Left ventricle myocardium inferior (tissue), 1 donor: ENCODE measurements at regions not wholly inside any gene's neighbourhood (a gene's known extent, or its start where the extent isn't known, plus 50 kb on each side); places are given as distances from the start of the nearest gene placed in this dataset.

Source experiments
- DNase-seq: peaks from one replicate; pipeline ENCODE4 v3.0.0-alpha.2; 2020
- H3K27ac ChIP-seq: fragments of 200-600 bp; replicated peaks from 2 replicates; pipeline ENCODE4 v1.8.0; 2021
- H3K27me3 ChIP-seq: fragments of 200-600 bp; 2 replicates; pipeline ENCODE4 v1.8.0; 2021; ENCODE audit warnings: low read depth
- H3K36me3 ChIP-seq: fragments of 200-600 bp; 2 replicates; pipeline ENCODE4 v1.8.0; 2021
- H3K4me1 ChIP-seq: fragments of 200-600 bp; 2 replicates; pipeline ENCODE4 v1.8.0; 2021
- H3K4me3 ChIP-seq: fragments of 200-600 bp; 2 replicates; pipeline ENCODE4 v1.8.0; 2021; ENCODE audit warnings: mild to moderate bottlenecking, moderate library complexity
- H3K9me3 ChIP-seq: fragments of 200-600 bp; replicated peaks from 2 replicates; pipeline ENCODE4 v1.8.0; 2021
- intact Hi-C: fragments of 100-400 bp; cut with micrococcal nuclease; formaldehyde crosslinking; loops from one replicate; pipeline ENCODE4 v1.11.0; 2022
- TF ChIP-seq, protein P1 (sequence below): fragments of 200-600 bp; IDR thresholded peaks from 2 replicates; pipeline ENCODE4 v1.8.0; 2021; ENCODE audit warnings: antibody characterized with exemption, mild to moderate bottlenecking, borderline replicate concordance
- donor health status: DM: no; HTN: yes; CAD: no; lungs with severe emphysema.

DNA sequence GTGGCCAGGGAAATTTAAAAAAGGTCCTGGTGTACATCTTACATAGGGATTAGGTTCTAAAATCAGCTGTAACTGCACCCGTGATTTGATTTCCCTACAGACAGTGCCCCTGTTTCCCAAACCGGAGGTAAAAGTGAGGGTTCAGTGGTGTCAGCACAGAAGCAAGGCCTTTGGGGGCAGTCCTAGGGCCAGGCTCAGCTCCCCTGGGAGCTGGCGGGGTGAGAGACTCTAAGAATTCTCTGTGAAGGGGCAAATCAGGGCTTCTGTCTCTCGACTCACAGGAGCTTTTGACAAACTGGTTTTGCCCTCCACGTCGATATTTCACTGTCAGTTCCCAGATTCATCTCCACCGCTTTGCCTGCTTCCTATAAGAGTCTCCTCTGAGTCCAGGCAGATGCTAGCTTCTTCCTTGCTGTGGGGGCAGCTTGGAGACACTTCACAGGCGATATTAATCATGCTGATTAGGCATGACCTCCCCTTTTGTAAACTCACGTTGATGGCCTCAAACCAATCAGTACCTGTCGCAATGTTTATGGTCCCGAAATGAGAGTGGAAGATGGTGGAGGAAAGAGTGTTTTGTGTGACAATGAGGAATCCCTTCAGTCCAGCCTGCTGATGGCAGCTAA, 234.2 kb upstream of the TOX3 start:
- TF ChIP-seq, protein P1, sequence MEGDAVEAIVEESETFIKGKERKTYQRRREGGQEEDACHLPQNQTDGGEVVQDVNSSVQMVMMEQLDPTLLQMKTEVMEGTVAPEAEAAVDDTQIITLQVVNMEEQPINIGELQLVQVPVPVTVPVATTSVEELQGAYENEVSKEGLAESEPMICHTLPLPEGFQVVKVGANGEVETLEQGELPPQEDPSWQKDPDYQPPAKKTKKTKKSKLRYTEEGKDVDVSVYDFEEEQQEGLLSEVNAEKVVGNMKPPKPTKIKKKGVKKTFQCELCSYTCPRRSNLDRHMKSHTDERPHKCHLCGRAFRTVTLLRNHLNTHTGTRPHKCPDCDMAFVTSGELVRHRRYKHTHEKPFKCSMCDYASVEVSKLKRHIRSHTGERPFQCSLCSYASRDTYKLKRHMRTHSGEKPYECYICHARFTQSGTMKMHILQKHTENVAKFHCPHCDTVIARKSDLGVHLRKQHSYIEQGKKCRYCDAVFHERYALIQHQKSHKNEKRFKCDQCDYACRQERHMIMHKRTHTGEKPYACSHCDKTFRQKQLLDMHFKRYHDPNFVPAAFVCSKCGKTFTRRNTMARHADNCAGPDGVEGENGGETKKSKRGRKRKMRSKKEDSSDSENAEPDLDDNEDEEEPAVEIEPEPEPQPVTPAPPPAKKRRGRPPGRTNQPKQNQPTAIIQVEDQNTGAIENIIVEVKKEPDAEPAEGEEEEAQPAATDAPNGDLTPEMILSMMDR = no peak
- DNase-seq = no peak
- Histone ChIP-seq H3K27me3 (no peaks in the 10 kb centered on the region), H3K4me1 (no peaks in the 10 kb centered on the region), H3K9me3 (no peaks in the 10 kb centered on the region), H3K4me3 (no peak overlapping the region), H3K27ac (no peak overlapping the region), H3K36me3 (no peaks in the 10 kb centered on the region)
- intact Hi-C loops = no loop called here

DNA sequence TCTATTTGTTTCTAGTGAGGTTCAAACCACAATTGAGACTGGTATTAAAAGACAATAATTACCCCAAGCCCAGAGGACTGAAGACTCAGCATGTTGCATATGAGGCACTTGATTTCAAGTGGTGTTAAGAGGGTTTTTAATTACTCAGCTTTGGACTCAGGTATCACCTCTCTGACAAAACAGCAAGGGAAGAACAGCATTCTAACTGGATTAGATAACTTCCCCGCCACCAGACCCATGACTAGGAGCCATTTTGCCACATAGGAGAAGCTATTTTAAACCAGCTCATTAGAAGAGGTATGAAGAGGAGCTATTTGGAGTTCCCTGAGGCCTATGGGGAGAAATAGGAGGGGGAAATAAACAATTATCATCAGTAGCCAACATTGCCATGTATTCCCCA, 226.1 kb upstream of the TOX3 start:
- DNase-seq = no peak
- Histone ChIP-seq H3K36me3 (no peaks in the 10 kb centered on the region), H3K9me3 (no peaks in the 10 kb centered on the region), H3K4me1 (no peaks in the 10 kb centered on the region), H3K4me3 (no peak overlapping the region), H3K27me3 (no peaks in the 10 kb centered on the region), H3K27ac (no peak overlapping the region)
- TF ChIP-seq, protein P1 = no peak
- intact Hi-C loops = no loop called here

DNA sequence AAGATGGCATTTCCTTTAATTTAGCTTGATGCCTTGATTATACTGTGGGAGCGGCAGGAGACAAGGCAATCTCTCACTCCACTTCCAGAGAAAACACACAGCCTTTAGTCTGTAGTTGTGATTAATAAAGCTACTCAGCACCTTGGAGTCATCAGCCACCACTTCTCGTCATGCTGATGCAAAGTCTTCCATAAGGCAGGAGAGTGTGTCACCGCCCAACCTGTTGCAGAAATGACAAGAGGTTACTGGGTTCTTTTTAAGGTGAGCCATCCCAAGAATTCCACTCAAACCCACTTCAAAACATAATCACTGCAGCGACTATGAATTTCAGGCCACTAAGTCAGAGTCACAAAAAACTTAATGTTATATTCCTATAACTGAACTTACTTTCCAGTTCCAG, 223.9 kb upstream of the TOX3 start:
- no peak for DNase-seq
- no peaks in the 10 kb centered on the region for H3K9me3 ChIP-seq
- intact Hi-C loops = no loop called here
- H3K36me3 ChIP-seq = no peaks in the 10 kb centered on the region
- H3K27me3 ChIP-seq = peaks cover 7% of the 10 kb centered on the region
- H3K4me3 ChIP-seq = no peak overlapping the region
- H3K27ac ChIP-seq = no peak overlapping the region
- no peaks in the 10 kb centered on the region for H3K4me1 ChIP-seq
- TF ChIP-seq, protein P1 = no peak

DNA sequence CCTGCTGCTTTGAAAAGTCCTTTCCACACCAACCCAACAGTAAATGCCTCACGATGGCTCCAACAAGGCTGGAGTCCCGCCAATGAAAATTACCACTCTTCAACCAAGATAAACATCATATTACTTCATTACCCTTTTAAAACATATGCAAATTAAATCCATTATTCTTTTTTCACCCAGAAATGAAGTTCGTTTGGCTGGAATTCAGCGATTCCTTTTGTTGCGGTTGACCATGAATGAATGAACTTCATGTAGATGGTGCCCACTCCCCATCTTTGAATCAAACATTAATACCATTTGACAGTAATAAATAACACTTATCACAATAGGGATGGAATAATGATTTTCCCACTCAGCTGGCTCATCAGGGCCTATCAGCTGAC, 211.5 kb upstream of the TOX3 start:
- TF ChIP-seq, protein P1 = no peak
- H3K9me3 ChIP-seq = no peaks in the 10 kb centered on the region

DNA sequence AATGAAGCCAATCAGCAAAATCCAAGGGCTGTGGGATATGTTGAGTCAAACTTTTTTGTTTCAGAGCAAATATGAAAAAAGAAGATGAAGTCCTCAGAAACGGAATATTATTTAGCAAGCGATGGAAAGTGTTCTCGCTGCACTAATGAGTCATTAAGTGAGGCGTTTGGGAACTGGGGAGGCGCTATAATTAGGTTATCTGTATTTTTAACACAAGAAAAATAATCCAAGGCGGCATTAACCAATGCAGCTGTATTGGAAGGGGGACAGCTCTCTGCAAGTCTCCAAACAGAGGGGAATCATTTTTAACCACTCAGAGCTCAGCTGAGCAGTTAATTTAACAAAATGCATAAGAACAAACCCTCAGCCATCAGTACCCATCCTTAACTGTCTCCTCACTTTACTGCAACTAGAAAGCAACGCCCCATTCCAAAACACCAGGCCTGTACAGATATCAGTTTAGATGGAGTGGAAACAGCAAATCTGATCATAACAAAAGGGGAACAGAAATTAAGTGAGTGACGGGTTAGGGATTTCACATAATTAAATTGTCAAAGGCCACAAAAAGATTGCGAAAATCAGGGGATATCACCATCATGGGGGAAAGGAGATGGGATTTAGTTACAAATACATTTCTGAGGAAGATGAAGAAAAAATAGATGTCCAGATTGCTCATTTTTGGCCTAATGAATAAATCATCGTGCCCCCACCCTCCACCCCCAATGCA, 211.0 kb upstream of the TOX3 start:
- Histone ChIP-seq H3K9me3 (no peaks in the 10 kb centered on the region), H3K4me1 (no peaks in the 10 kb centered on the region), H3K27me3 (no peaks in the 10 kb centered on the region), H3K4me3 (no peak overlapping the region), H3K36me3 (no peaks in the 10 kb centered on the region), H3K27ac (no peak overlapping the region)
- no peak for DNase-seq
- TF ChIP-seq, protein P1 = no peak
- intact Hi-C loops = no loop called here

More for the DNA sequence above, 211.5 kb upstream of the TOX3 start:
- H3K27ac ChIP-seq = no peak overlapping the region
- no peak for DNase-seq
- H3K4me3 ChIP-seq = no peak overlapping the region
- H3K27me3 ChIP-seq = no peaks in the 10 kb centered on the region
- H3K36me3 ChIP-seq = no peaks in the 10 kb centered on the region
- intact Hi-C loops = no loop called here
- no peaks in the 10 kb centered on the region for H3K4me1 ChIP-seq
